ENCODE measurements at regions not wholly inside any gene's neighbourhood (a gene's known extent, or its start where the extent isn't known, plus 50 kb on each side); places are given as distances from the start of the nearest gene placed in this dataset.

- TF ChIP-seq ATF3 (IDR thresholded peaks at IDR 0.05; ENCODE audit: insufficient read depth, low read depth, low read length) (no peak), CTCF (IDR thresholded peaks at IDR 0.05; ENCODE audit: control extremely low read depth in 1 of 3, insufficient read depth in 1 of 3, low read depth in 1 of 3, low read length in 3 of 3) (no peak)
Observed at GRCh38 chr2:234733795-234734600, 217.8 kb upstream of the SH3BP4 start.
